ENCODE measurements at regions not wholly inside any gene's neighbourhood (a gene's known extent, or its start where the extent isn't known, plus 50 kb on each side); places are given as distances from the start of the nearest gene placed in this dataset.

DNA sequence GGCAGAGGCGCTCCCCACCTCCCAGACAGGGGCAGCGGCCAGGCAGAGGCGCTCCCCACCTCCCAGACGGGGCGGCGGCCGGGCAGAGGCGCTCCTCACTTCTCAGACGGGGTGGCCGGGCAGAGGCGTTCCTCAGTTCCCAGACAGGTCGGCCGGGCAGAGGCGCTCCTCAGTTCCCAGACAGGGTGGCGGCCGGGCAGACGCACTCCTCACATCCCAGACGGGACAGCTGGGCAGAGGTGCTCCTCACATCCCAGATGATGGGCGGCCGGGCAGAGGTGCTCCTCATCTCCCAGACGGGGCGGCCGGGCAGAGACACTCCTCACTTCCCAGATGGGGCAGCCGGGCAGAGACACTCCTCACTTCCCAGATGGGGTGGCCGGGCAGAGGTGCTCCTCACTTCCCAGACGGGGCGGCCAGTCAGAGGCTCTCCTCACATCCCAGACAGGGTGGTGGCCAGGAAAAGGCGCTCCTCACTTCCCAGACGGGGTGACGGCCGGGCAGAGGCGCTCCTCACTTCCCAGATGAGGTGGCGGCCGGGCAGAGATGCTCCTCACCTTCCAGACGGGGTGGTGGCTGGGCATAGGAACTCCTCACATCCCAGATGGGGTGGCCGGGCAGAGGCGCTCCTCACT lies 75.1 kb downstream of the CARTPT start:
- TF ChIP-seq EZH2 (IDR thresholded peaks at IDR 0.05; ENCODE audit: insufficient read depth, poor library complexity, severe bottlenecking) (no peak), EZH2phosphoT487 (IDR thresholded peaks at IDR 0.05; ENCODE audit: insufficient read depth, low read depth) (no peak)
